ENCODE measurements at regions not wholly inside any gene's neighbourhood (a gene's known extent, or its start where the extent isn't known, plus 50 kb on each side); places are given as distances from the start of the nearest gene placed in this dataset.

DNA sequence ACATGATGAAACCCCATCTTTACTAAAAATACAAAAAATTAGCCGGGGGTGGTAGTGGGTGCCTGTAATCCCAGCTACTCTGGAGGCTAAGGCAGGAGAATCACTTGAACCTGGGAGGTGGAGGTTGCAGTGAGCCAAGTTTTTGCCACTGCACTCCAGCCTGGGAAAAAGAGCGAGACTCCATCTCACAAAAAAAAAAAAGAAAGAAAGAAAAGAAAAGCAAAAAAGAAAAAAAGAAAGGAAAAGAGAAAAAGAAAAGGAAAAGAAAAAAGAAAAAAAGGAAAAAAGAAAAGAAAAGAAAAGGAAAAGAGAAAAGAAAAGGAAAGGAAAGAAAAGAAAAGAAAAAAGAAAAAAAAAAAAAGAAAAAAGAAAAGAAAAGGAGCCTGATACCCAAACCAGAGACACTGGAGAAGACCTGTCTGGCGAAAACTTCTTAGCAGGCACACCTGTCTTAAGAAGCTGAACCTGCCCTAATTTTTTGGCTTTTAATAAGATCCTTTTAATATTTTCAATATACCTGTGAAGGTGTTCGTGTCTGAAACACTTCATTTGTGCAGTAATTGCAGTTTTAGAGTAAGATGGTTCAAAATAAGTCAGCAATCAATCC is 164.7 kb upstream of the IRX2 start:
- TF ChIP-seq, protein P1, sequence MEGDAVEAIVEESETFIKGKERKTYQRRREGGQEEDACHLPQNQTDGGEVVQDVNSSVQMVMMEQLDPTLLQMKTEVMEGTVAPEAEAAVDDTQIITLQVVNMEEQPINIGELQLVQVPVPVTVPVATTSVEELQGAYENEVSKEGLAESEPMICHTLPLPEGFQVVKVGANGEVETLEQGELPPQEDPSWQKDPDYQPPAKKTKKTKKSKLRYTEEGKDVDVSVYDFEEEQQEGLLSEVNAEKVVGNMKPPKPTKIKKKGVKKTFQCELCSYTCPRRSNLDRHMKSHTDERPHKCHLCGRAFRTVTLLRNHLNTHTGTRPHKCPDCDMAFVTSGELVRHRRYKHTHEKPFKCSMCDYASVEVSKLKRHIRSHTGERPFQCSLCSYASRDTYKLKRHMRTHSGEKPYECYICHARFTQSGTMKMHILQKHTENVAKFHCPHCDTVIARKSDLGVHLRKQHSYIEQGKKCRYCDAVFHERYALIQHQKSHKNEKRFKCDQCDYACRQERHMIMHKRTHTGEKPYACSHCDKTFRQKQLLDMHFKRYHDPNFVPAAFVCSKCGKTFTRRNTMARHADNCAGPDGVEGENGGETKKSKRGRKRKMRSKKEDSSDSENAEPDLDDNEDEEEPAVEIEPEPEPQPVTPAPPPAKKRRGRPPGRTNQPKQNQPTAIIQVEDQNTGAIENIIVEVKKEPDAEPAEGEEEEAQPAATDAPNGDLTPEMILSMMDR (IDR thresholded peaks at IDR 0.05): no peak

DNA sequence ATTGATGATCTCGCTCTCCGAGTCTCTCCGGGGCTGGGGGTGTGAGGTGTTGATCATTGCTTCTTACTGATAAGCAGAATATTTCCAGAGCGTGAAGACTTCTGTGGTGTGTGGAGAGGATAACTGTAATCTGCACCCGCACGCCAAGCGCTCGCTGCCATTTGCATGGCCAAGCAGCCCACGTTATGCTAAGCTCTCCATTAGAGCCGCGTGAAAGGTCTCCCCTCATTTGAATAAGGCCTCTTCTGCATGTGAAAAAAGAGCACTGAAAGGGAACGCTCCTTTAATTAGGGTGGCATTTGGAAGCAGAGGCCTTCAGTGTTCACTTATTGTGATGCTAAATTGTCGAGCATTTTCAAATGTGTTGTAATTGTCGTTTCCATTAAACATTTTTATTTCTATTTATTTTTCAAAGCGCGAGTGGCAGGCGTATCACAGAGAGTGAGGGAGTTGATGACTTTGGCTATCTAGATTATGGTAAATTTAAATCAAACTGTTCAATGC is 163.6 kb upstream of the IRX2 start:
- TF ChIP-seq, protein P1 (IDR thresholded peaks at IDR 0.05): no peak

DNA sequence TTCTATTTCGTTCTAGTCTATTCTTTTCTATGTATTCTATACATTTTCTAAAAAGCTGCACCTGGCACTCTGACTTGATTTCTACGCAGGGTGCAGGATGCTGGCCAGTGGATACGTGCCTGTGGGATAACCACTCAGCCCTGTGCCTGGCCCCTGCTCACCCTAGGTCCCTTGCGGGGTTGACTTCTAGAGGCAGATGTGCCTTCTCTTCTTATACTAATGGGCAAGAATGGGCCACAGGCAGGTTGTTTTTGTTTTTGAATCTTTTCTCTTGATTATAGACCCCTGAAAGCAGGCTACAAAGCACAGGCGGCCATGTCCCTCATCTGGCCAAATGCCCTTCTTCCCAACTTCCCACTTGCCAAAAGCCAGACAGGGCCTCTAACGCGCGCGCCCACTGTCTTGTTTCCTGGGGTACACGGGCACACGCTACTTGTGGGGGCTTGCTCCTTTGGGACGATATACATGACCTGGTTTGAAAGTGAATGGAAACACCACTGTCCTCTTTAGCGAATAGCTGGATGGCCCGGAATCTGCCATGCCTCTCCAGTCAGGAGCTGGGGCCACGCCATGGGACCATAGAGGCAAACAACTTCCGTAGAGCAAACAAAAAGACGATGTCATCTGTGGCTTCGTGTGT is 162.7 kb upstream of the IRX2 start:
- TF ChIP-seq, protein P1 (IDR thresholded peaks at IDR 0.05): no peak

DNA sequence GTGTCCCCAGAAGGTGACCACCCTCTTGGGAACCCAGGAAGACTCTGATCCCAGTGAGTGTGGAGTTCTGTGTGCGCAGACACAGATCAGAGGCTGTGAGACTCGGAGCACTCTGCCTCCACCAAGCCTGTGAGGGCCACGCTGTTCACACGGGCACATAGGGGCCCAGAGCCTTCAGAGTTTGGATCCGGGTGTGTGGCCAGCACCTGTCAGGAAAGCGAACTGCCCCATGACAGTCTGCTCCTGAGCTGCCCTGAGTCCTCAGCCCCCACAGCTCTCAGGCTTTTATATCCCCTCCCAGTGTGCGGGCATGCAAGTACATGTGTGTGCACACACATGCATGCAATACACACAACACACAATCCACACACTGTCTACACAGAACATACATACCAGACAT is 161.8 kb upstream of the IRX2 start:
- TF ChIP-seq, protein P1 (IDR thresholded peaks at IDR 0.05): no peak

DNA sequence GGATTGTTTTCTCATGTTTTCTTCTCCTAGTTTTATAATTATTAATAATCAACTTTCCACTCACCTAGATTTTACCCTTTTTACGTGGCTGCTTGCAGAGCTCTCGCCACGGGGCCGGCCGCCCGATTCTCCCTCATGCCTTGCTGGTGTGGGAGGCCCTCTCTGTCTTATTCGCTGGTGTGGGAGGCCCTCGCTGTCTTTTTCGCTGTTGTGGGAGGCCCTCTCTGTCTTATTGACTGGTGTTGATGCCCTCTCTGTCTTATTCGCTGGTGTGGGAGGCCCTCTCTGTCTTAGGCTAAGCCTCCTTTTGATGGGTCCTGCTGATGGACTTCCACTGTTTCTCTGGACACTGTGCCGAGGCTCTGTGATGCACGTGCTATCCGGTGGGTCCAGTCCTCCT is 161.3 kb upstream of the IRX2 start:
- TF ChIP-seq, protein P1 (IDR thresholded peaks at IDR 0.05): no peak

DNA sequence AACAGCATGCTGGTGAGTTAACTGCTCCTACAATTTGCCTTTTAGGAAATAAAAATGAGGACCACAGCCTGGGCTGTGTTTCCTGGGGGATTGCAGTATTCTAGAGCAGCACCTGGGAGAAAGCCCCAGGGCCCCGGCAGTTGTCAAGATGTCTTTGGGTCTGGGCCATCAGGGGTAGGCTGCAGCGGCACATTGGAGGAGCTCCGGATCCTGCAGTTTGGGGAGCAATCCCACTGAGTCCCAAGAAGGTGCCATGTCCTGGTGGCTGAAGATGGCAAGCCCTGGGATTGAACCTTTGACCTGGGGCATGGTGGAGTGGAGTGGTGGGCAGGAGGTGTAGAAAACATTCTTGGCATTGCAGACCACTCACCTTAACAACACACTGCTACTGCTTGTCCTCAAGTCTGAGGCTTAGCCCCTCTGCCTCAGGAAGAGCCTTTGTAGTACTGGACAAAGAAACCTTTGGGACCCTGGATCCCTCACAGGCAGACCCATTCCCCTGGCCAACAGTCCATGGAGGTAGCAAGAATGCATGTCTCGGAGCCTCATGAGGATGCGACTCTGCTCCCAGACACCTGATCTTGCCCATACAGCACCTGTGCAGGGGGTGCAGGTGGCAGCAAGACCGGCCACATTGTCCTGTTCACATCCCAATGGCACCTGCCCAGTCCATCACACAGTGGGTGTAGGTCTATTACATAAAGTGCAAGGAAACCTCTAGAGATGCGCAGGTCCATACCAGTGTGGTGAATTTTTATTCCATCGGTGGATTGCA is 159.1 kb upstream of the IRX2 start:
- TF ChIP-seq, protein P1 (IDR thresholded peaks at IDR 0.05): no peak

DNA sequence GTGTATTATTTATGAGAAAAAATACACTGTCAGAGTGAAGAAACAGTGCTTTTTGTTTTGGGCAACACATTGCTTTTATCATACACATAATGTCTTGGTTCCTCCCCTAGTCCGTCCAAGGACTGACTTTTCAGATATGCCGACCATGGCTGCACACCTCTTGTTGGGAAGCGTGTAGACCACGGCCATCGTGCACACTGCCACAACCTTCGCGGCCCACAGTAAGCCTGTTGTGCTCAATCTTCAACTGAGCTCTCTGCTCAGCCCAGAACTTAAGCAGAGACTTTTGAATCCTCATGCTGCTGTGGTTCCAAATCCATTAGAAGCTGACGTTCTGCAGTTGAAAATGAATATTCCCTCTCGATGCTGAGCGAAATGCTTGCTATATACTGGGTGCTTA is 157.6 kb upstream of the IRX2 start:
- TF ChIP-seq, protein P1 (IDR thresholded peaks at IDR 0.05): no peak

Data from LNCAP (cell line).